ENCODE measurements at regions not wholly inside any gene's neighbourhood (a gene's known extent, or its start where the extent isn't known, plus 50 kb on each side); places are given as distances from the start of the nearest gene placed in this dataset.

DNA sequence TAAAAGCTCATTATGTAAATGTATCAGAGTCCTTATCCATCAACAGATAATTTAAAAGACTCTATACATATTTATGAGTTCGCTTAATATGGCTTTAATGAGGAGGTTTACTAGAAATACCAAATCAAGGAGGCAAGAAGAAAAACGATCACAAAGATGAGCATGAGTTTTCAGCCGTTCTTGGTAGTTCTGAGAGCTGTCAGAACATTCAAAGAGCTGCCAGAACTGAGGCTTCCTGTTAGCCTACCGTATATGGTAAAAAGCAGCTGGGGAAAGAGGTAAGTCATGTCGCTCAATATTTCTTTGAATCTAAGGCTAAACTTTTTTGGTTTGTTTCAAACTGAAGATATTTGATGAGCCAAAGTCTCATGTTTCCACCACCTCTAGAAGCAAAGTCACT, 115.3 kb upstream of the PLXNC1 start:
- Histone ChIP-seq H3K36me3 (ENCODE audit: control insufficient read depth, insufficient read depth, low read length) (no peaks in the 10 kb centered on the region), H3K27me3 (replicated peaks; ENCODE audit: control insufficient read depth, insufficient read depth, low read length) (no peaks in the 10 kb centered on the region; the same call in 1 of the 2 replicates), H3K4me3 (replicated peaks; ENCODE audit: low read depth, low read length) (no peak overlapping the region)
- no peak for TF ChIP-seq CTCF (IDR thresholded peaks at IDR 0.05; ENCODE audit: insufficient read depth, low read length, poor library complexity, severe bottlenecking)
- no peak for DNase-seq (ENCODE audit: extremely low read depth, insufficient read length)

GRCh38 chr12:94033784-94034183, 114.6 kb upstream of the PLXNC1 start:
- no peak for DNase-seq (ENCODE audit: extremely low read depth, insufficient read length)
- no peaks in the 10 kb centered on the region; the same call in 1 of the 2 replicates for H3K27me3 ChIP-seq (replicated peaks; ENCODE audit: control insufficient read depth, insufficient read depth, low read length)
- no peak for TF ChIP-seq CTCF (IDR thresholded peaks at IDR 0.05; ENCODE audit: insufficient read depth, low read length, poor library complexity, severe bottlenecking)
- H3K4me3 ChIP-seq (replicated peaks; ENCODE audit: low read depth, low read length): no peak overlapping the region
- H3K36me3 ChIP-seq (ENCODE audit: control insufficient read depth, insufficient read depth, low read length): no peaks in the 10 kb centered on the region

DNA sequence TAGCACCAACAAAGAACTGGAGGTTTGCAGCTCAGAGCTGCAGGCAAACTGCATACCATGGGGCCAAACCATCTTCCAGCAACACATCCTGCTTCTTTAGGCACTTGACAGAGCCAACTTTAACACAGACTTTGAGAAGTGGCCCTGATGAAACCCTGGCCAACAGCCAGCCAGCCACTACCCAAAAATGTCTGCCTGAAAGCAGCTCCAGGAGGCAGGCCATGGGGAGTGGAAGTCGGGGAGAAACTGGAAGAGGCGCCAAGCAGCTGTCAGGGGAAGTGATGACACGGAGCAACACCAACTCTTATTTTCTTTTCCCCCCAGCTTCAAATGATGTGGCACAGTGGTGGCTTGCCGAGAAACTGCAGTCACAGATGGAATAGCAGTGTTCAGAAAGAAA, 110.9 kb upstream of the PLXNC1 start:
- TF ChIP-seq CTCF (IDR thresholded peaks at IDR 0.05; ENCODE audit: insufficient read depth, low read length, poor library complexity, severe bottlenecking): no peak
- no peaks in the 10 kb centered on the region for H3K36me3 ChIP-seq (ENCODE audit: control insufficient read depth, insufficient read depth, low read length)
- DNase-seq (ENCODE audit: extremely low read depth, insufficient read length): no peak
- H3K4me3 ChIP-seq (replicated peaks; ENCODE audit: low read depth, low read length): no peak overlapping the region
- no peaks in the 10 kb centered on the region; the same call in 1 of the 2 replicates for H3K27me3 ChIP-seq (replicated peaks; ENCODE audit: control insufficient read depth, insufficient read depth, low read length)

GRCh38 chr12:94038605-94039004, 109.8 kb upstream of the PLXNC1 start:
- no peak for TF ChIP-seq CTCF (IDR thresholded peaks at IDR 0.05; ENCODE audit: insufficient read depth, low read length, poor library complexity, severe bottlenecking)

DNA sequence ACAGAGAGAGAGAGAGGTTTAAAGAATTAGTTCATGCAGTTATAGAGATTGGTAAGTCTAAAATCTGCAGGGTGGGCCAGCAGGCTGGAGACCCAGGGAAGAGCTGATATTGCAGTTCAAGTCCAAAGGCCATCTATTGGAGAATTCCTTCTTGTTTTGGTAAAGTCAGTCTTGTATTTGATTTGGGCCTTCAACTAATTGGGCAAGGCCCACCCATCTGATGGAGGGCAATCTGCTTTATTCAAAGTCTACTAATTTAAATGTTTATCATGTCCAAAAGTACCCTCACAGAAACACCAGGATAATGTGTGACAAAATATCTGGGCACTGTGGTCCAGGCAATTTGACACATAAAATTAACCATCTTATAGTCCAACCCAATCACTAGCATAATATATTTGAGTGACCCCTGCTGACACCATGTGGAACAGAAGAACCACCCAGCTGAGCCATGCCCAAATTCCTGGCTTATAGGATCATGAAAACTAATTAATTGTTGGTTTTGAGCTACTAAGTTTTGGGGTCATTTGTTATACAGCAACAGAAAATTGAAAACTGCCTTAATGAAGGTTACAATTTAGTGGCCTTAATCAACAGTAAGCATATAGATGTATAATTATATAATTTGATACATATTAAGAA, 109.1 kb upstream of the PLXNC1 start:
- no peak for TF ChIP-seq CTCF (IDR thresholded peaks at IDR 0.05; ENCODE audit: insufficient read depth, low read length, poor library complexity, severe bottlenecking)
- no peaks in the 10 kb centered on the region for H3K36me3 ChIP-seq (ENCODE audit: control insufficient read depth, insufficient read depth, low read length)
- DNase-seq (ENCODE audit: extremely low read depth, insufficient read length): no peak
- no peak overlapping the region for H3K4me3 ChIP-seq (replicated peaks; ENCODE audit: low read depth, low read length)
- no peaks in the 10 kb centered on the region; the same call in 1 of the 2 replicates for H3K27me3 ChIP-seq (replicated peaks; ENCODE audit: control insufficient read depth, insufficient read depth, low read length)

More at GRCh38 chr12:94038605-94039004, 109.8 kb upstream of the PLXNC1 start:
- Histone ChIP-seq H3K4me3 (replicated peaks; ENCODE audit: low read depth, low read length) (no peak overlapping the region), H3K36me3 (ENCODE audit: control insufficient read depth, insufficient read depth, low read length) (no peaks in the 10 kb centered on the region), H3K27me3 (replicated peaks; ENCODE audit: control insufficient read depth, insufficient read depth, low read length) (no peaks in the 10 kb centered on the region; the same call in 1 of the 2 replicates)
- no peak for DNase-seq (ENCODE audit: extremely low read depth, insufficient read length)

- H3K27me3 ChIP-seq (replicated peaks; ENCODE audit: control insufficient read depth, insufficient read depth, low read length): no peaks in the 10 kb centered on the region; the same call in 1 of the 2 replicates
- no peaks in the 10 kb centered on the region for H3K36me3 ChIP-seq (ENCODE audit: control insufficient read depth, insufficient read depth, low read length)
- TF ChIP-seq CTCF (IDR thresholded peaks at IDR 0.05; ENCODE audit: insufficient read depth, low read length, poor library complexity, severe bottlenecking): no peak
- no peak for DNase-seq (ENCODE audit: extremely low read depth, insufficient read length)
- H3K4me3 ChIP-seq (replicated peaks; ENCODE audit: low read depth, low read length): no peak overlapping the region
Observed at GRCh38 chr12:94039914-94040313, 108.5 kb upstream of the PLXNC1 start.
